ENCODE measurements at regions not wholly inside any gene's neighbourhood (a gene's known extent, or its start where the extent isn't known, plus 50 kb on each side); places are given as distances from the start of the nearest gene placed in this dataset.

DNA sequence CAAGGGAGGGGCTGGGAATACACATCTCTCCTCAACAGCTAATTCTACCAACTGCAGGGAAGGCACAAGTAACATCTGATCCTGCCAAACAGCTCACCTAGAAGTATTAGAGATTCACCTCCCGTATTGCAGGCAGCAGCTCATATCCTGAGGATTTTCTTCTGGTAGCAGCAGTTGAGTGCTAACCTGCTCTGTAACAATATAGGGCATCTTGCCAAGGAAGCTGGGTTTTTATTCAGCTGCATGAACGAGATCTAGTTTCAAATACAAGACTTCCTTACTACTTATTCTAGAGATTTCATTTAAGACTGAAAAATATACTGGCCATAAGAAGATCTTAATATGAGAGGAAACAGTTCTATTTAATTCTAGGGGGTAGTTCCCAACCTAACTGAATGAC, 261.4 kb upstream of the USP15 start:
- TF ChIP-seq EP300 (IDR thresholded peaks at IDR 0.05), result no peak
- TF ChIP-seq, protein P1, sequence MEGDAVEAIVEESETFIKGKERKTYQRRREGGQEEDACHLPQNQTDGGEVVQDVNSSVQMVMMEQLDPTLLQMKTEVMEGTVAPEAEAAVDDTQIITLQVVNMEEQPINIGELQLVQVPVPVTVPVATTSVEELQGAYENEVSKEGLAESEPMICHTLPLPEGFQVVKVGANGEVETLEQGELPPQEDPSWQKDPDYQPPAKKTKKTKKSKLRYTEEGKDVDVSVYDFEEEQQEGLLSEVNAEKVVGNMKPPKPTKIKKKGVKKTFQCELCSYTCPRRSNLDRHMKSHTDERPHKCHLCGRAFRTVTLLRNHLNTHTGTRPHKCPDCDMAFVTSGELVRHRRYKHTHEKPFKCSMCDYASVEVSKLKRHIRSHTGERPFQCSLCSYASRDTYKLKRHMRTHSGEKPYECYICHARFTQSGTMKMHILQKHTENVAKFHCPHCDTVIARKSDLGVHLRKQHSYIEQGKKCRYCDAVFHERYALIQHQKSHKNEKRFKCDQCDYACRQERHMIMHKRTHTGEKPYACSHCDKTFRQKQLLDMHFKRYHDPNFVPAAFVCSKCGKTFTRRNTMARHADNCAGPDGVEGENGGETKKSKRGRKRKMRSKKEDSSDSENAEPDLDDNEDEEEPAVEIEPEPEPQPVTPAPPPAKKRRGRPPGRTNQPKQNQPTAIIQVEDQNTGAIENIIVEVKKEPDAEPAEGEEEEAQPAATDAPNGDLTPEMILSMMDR (IDR thresholded peaks at IDR 0.05), result no peak
